ENCODE measurements at regions not wholly inside any gene's neighbourhood (a gene's known extent, or its start where the extent isn't known, plus 50 kb on each side); places are given as distances from the start of the nearest gene placed in this dataset.

GRCh38 chr5:52328220-52328806 lies 459.4 kb upstream of the ITGA1 start:
- Histone ChIP-seq H3K27ac (ENCODE audit: low read depth, low read length) (no peak overlapping the region), H3K4me3 (ENCODE audit: low read length in 3 of 3) (no peak overlapping the region), H3K36me3 (ENCODE audit: control insufficient read depth in 3 of 3, insufficient read depth in 3 of 3, low read length in 3 of 3) (no peaks in the 10 kb centered on the region), H3K9me3 (ENCODE audit: control insufficient read depth in 3 of 3, low read length in 3 of 3) (no peaks in the 10 kb centered on the region), H3K9ac (ENCODE audit: low read depth in 1 of 3, low read length in 3 of 3) (no peak overlapping the region), H3K27me3 (ENCODE audit: control insufficient read depth in 3 of 3, insufficient read depth in 3 of 3, low read length in 3 of 3) (no peaks in the 10 kb centered on the region), H3K4me1 (ENCODE audit: control insufficient read depth in 3 of 3, insufficient read depth in 3 of 3, low read length in 3 of 3) (no peaks in the 10 kb centered on the region)

- Histone ChIP-seq H3K4me3 (ENCODE audit: low read length in 3 of 3) (no peak overlapping the region), H3K27ac (ENCODE audit: low read depth, low read length) (no peak overlapping the region), H3K9ac (ENCODE audit: low read depth in 1 of 3, low read length in 3 of 3) (no peak overlapping the region), H3K9me3 (ENCODE audit: control insufficient read depth in 3 of 3, low read length in 3 of 3) (no peaks in the 10 kb centered on the region), H3K36me3 (ENCODE audit: control insufficient read depth in 3 of 3, insufficient read depth in 3 of 3, low read length in 3 of 3) (no peaks in the 10 kb centered on the region), H3K4me1 (ENCODE audit: control insufficient read depth in 3 of 3, insufficient read depth in 3 of 3, low read length in 3 of 3) (no peaks in the 10 kb centered on the region), H3K27me3 (ENCODE audit: control insufficient read depth in 3 of 3, insufficient read depth in 3 of 3, low read length in 3 of 3) (no peaks in the 10 kb centered on the region)
Observed at GRCh38 chr5:52331725-52332124, 456.0 kb upstream of the ITGA1 start.

GRCh38 chr5:52334367-52334766 lies 453.3 kb upstream of the ITGA1 start:
- H3K9me3 ChIP-seq (ENCODE audit: control insufficient read depth in 3 of 3, low read length in 3 of 3): no peaks in the 10 kb centered on the region
- no peak overlapping the region for H3K27ac ChIP-seq (ENCODE audit: low read depth, low read length)
- H3K36me3 ChIP-seq (ENCODE audit: control insufficient read depth in 3 of 3, insufficient read depth in 3 of 3, low read length in 3 of 3): no peaks in the 10 kb centered on the region
- H3K4me3 ChIP-seq (ENCODE audit: low read length in 3 of 3): no peak overlapping the region
- no peaks in the 10 kb centered on the region for H3K27me3 ChIP-seq (ENCODE audit: control insufficient read depth in 3 of 3, insufficient read depth in 3 of 3, low read length in 3 of 3)
- H3K4me1 ChIP-seq (ENCODE audit: control insufficient read depth in 3 of 3, insufficient read depth in 3 of 3, low read length in 3 of 3): no peaks in the 10 kb centered on the region
- H3K9ac ChIP-seq (ENCODE audit: low read depth in 1 of 3, low read length in 3 of 3): no peak overlapping the region

- Histone ChIP-seq H3K9me3 (ENCODE audit: control insufficient read depth in 3 of 3, low read length in 3 of 3) (no peaks in the 10 kb centered on the region), H3K4me1 (ENCODE audit: control insufficient read depth in 3 of 3, insufficient read depth in 3 of 3, low read length in 3 of 3) (no peaks in the 10 kb centered on the region), H3K4me3 (ENCODE audit: low read length in 3 of 3) (no peak overlapping the region), H3K9ac (ENCODE audit: low read depth in 1 of 3, low read length in 3 of 3) (no peak overlapping the region), H3K27me3 (ENCODE audit: control insufficient read depth in 3 of 3, insufficient read depth in 3 of 3, low read length in 3 of 3) (no peaks in the 10 kb centered on the region), H3K27ac (ENCODE audit: low read depth, low read length) (no peak overlapping the region), H3K36me3 (ENCODE audit: control insufficient read depth in 3 of 3, insufficient read depth in 3 of 3, low read length in 3 of 3) (no peaks in the 10 kb centered on the region)
Observed at GRCh38 chr5:52339285-52339684, 448.4 kb upstream of the ITGA1 start.

GRCh38 chr5:52342361-52342760 lies 445.4 kb upstream of the ITGA1 start:
- Histone ChIP-seq H3K9ac (ENCODE audit: low read depth in 1 of 3, low read length in 3 of 3) (no peak overlapping the region), H3K36me3 (ENCODE audit: control insufficient read depth in 3 of 3, insufficient read depth in 3 of 3, low read length in 3 of 3) (no peaks in the 10 kb centered on the region), H3K4me3 (ENCODE audit: low read length in 3 of 3) (no peak overlapping the region), H3K27me3 (ENCODE audit: control insufficient read depth in 3 of 3, insufficient read depth in 3 of 3, low read length in 3 of 3) (no peaks in the 10 kb centered on the region), H3K9me3 (ENCODE audit: control insufficient read depth in 3 of 3, low read length in 3 of 3) (no peaks in the 10 kb centered on the region), H3K4me1 (ENCODE audit: control insufficient read depth in 3 of 3, insufficient read depth in 3 of 3, low read length in 3 of 3) (no peaks in the 10 kb centered on the region), H3K27ac (ENCODE audit: low read depth, low read length) (no peak overlapping the region)

- Histone ChIP-seq H3K27ac (ENCODE audit: low read depth, low read length) (no peak overlapping the region), H3K9ac (ENCODE audit: low read depth in 1 of 3, low read length in 3 of 3) (no peak overlapping the region), H3K27me3 (ENCODE audit: control insufficient read depth in 3 of 3, insufficient read depth in 3 of 3, low read length in 3 of 3) (no peaks in the 10 kb centered on the region), H3K4me1 (ENCODE audit: control insufficient read depth in 3 of 3, insufficient read depth in 3 of 3, low read length in 3 of 3) (no peaks in the 10 kb centered on the region), H3K4me3 (ENCODE audit: low read length in 3 of 3) (no peak overlapping the region), H3K9me3 (ENCODE audit: control insufficient read depth in 3 of 3, low read length in 3 of 3) (no peaks in the 10 kb centered on the region), H3K36me3 (ENCODE audit: control insufficient read depth in 3 of 3, insufficient read depth in 3 of 3, low read length in 3 of 3) (no peaks in the 10 kb centered on the region)
Observed at GRCh38 chr5:52356311-52356918, 431.3 kb upstream of the ITGA1 start.

GRCh38 chr5:52359261-52359660 lies 428.5 kb upstream of the ITGA1 start:
- Histone ChIP-seq H3K27me3 (ENCODE audit: control insufficient read depth in 3 of 3, insufficient read depth in 3 of 3, low read length in 3 of 3) (no peaks in the 10 kb centered on the region), H3K4me1 (ENCODE audit: control insufficient read depth in 3 of 3, insufficient read depth in 3 of 3, low read length in 3 of 3) (no peaks in the 10 kb centered on the region), H3K9me3 (ENCODE audit: control insufficient read depth in 3 of 3, low read length in 3 of 3) (no peaks in the 10 kb centered on the region), H3K4me3 (ENCODE audit: low read length in 3 of 3) (no peak overlapping the region), H3K27ac (ENCODE audit: low read depth, low read length) (no peak overlapping the region), H3K36me3 (ENCODE audit: control insufficient read depth in 3 of 3, insufficient read depth in 3 of 3, low read length in 3 of 3) (no peaks in the 10 kb centered on the region), H3K9ac (ENCODE audit: low read depth in 1 of 3, low read length in 3 of 3) (no peak overlapping the region)

GRCh38 chr5:52360985-52361384 lies 426.7 kb upstream of the ITGA1 start:
- no peaks in the 10 kb centered on the region for H3K27me3 ChIP-seq (ENCODE audit: control insufficient read depth in 3 of 3, insufficient read depth in 3 of 3, low read length in 3 of 3)
- H3K9ac ChIP-seq (ENCODE audit: low read depth in 1 of 3, low read length in 3 of 3): no peak overlapping the region
- no peaks in the 10 kb centered on the region for H3K9me3 ChIP-seq (ENCODE audit: control insufficient read depth in 3 of 3, low read length in 3 of 3)
- H3K27ac ChIP-seq (ENCODE audit: low read depth, low read length): no peak overlapping the region
- H3K36me3 ChIP-seq (ENCODE audit: control insufficient read depth in 3 of 3, insufficient read depth in 3 of 3, low read length in 3 of 3): no peaks in the 10 kb centered on the region
- no peak overlapping the region for H3K4me3 ChIP-seq (ENCODE audit: low read length in 3 of 3)
- H3K4me1 ChIP-seq (ENCODE audit: control insufficient read depth in 3 of 3, insufficient read depth in 3 of 3, low read length in 3 of 3): no peaks in the 10 kb centered on the region

GRCh38 chr5:52374286-52374685 lies 413.4 kb upstream of the ITGA1 start:
- H3K4me1 ChIP-seq (ENCODE audit: control insufficient read depth in 3 of 3, insufficient read depth in 3 of 3, low read length in 3 of 3): no peaks in the 10 kb centered on the region
- H3K36me3 ChIP-seq (ENCODE audit: control insufficient read depth in 3 of 3, insufficient read depth in 3 of 3, low read length in 3 of 3): no peaks in the 10 kb centered on the region
- no peak overlapping the region for H3K27ac ChIP-seq (ENCODE audit: low read depth, low read length)
- no peak overlapping the region for H3K9ac ChIP-seq (ENCODE audit: low read depth in 1 of 3, low read length in 3 of 3)
- H3K27me3 ChIP-seq (ENCODE audit: control insufficient read depth in 3 of 3, insufficient read depth in 3 of 3, low read length in 3 of 3): no peaks in the 10 kb centered on the region
- H3K4me3 ChIP-seq (ENCODE audit: low read length in 3 of 3): no peak overlapping the region
- H3K9me3 ChIP-seq (ENCODE audit: control insufficient read depth in 3 of 3, low read length in 3 of 3): no peaks in the 10 kb centered on the region

GRCh38 chr5:52375969-52376368 lies 411.7 kb upstream of the ITGA1 start:
- H3K9ac ChIP-seq (ENCODE audit: low read depth in 1 of 3, low read length in 3 of 3): no peak overlapping the region
- H3K4me1 ChIP-seq (ENCODE audit: control insufficient read depth in 3 of 3, insufficient read depth in 3 of 3, low read length in 3 of 3): no peaks in the 10 kb centered on the region
- no peaks in the 10 kb centered on the region for H3K36me3 ChIP-seq (ENCODE audit: control insufficient read depth in 3 of 3, insufficient read depth in 3 of 3, low read length in 3 of 3)
- no peak overlapping the region for H3K4me3 ChIP-seq (ENCODE audit: low read length in 3 of 3)
- no peaks in the 10 kb centered on the region for H3K27me3 ChIP-seq (ENCODE audit: control insufficient read depth in 3 of 3, insufficient read depth in 3 of 3, low read length in 3 of 3)
- no peaks in the 10 kb centered on the region for H3K9me3 ChIP-seq (ENCODE audit: control insufficient read depth in 3 of 3, low read length in 3 of 3)
- H3K27ac ChIP-seq (ENCODE audit: low read depth, low read length): no peak overlapping the region

Data from skeletal muscle tissue (tissue), 3 donors.